IPS-18a (cell line): ENCODE measurements at regions not wholly inside any gene's neighbourhood (a gene's known extent, or its start where the extent isn't known, plus 50 kb on each side); places are given as distances from the start of the nearest gene placed in this dataset.

Experiments
- H3K27ac ChIP-seq: one replicate; pipeline ENCODE4 v1.5.1; 2013; ENCODE audit warnings: low read length
- H3K27me3 ChIP-seq: one replicate; pipeline ENCODE4 v1.6.1; 2013; ENCODE audit warnings: mild to moderate bottlenecking, low read length; ENCODE audit not compliant: control insufficient read depth, insufficient read depth
- H3K36me3 ChIP-seq: one replicate; pipeline ENCODE4 v1.6.1; 2013; ENCODE audit warnings: low read depth, low read length; ENCODE audit not compliant: control insufficient read depth
- H3K4me1 ChIP-seq: one replicate; pipeline ENCODE4 v1.6.1; 2013; ENCODE audit warnings: low read depth, low read length; ENCODE audit not compliant: control insufficient read depth
- H3K4me3 ChIP-seq: one replicate; pipeline ENCODE4 v1.5.1; 2013; ENCODE audit warnings: low read length
- H3K9ac ChIP-seq: one replicate; pipeline ENCODE4 v1.6.1; 2013; ENCODE audit warnings: mild to moderate bottlenecking, low read length, moderate library complexity
- H3K9me3 ChIP-seq: one replicate; pipeline ENCODE4 v1.6.1; 2013; ENCODE audit warnings: low read depth, low read length; ENCODE audit not compliant: control insufficient read depth

- Histone ChIP-seq H3K9ac (no peak overlapping the region), H3K27me3 (no peaks in the 10 kb centered on the region), H3K36me3 (no peaks in the 10 kb centered on the region), H3K27ac (no peak overlapping the region), H3K4me3 (no peak overlapping the region), H3K9me3 (no peaks in the 10 kb centered on the region), H3K4me1 (peaks cover 17% of the 10 kb centered on the region)
These were observed 344.2 kb upstream of the MCTP2 start for GRCh38 chr15:93887151-93887550.

DNA sequence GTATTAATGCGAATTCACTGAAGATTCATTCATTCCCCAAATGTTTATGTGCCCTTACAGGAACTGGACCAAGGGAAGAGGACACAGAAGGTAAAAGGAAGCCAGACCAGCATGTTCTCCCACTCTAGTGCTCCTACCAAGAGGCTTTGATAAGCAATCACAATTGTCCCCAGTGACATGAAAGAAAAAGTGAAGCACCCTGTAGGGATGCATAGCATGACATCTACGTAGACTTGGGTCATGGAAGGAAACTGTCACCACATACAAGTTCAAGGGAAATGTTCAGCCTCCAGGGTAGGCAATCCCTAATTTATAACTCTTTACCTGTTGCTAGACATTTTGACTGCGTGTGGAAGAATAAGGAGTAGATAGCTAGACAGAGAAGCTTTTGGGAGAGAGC, 348.6 kb upstream of the MCTP2 start:
- Histone ChIP-seq H3K4me3 (no peak overlapping the region), H3K9ac (no peak overlapping the region), H3K27ac (no peak overlapping the region), H3K4me1 (peaks cover 17% of the 10 kb centered on the region), H3K36me3 (no peaks in the 10 kb centered on the region), H3K9me3 (no peaks in the 10 kb centered on the region), H3K27me3 (no peaks in the 10 kb centered on the region)

GRCh38 chr15:93882141-93882540, 349.2 kb upstream of the MCTP2 start:
- no peak overlapping the region for H3K27ac ChIP-seq
- H3K4me1 ChIP-seq: peaks cover 17% of the 10 kb centered on the region
- no peaks in the 10 kb centered on the region for H3K9me3 ChIP-seq
- no peaks in the 10 kb centered on the region for H3K27me3 ChIP-seq
- H3K36me3 ChIP-seq: no peaks in the 10 kb centered on the region
- no peak overlapping the region for H3K9ac ChIP-seq
- no peak overlapping the region for H3K4me3 ChIP-seq

DNA sequence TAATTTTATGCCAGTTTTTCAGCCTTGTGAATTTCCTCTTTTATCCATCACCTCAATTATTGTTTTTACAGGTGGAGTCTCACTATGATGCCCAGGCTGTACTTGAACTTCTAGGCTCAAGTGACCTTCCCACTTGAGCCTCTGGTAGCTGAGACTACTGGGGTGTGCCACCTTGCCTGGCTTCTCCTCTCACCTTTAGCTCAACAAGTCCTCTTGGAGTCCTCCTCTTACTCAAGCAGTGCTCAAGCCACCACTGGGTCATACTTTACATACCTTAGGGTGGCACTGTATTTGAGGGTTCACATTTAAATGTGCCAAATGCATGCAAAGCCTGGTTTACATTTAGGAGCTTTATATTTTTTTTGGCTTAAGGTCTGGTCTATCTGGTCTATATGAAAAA, 350.1 kb upstream of the MCTP2 start:
- H3K36me3 ChIP-seq: no peaks in the 10 kb centered on the region
- H3K4me1 ChIP-seq: peaks cover 17% of the 10 kb centered on the region
- H3K9ac ChIP-seq: no peak overlapping the region
- no peaks in the 10 kb centered on the region for H3K9me3 ChIP-seq
- no peak overlapping the region for H3K27ac ChIP-seq
- no peak overlapping the region for H3K4me3 ChIP-seq
- no peaks in the 10 kb centered on the region for H3K27me3 ChIP-seq

DNA sequence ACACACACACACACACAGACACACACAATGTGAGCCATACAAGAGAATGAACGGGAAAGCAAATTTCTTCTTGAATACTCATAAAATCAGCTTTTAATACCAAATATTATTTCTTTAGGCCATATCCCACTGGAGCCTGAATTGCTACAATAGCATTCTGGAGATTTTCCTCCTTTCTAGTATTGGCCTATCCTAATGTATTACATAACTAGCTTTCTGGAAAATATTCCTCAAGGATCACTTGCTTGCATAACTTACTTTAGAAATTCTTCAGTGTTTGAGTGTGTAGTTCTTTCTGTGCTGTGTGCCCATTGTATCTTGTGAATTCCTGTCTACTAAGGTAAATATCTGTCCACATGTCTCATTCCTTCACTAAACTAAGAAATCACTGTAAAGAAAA, 351.0 kb upstream of the MCTP2 start:
- Histone ChIP-seq H3K9me3 (no peaks in the 10 kb centered on the region), H3K27ac (no peak overlapping the region), H3K27me3 (no peaks in the 10 kb centered on the region), H3K36me3 (no peaks in the 10 kb centered on the region), H3K4me1 (peaks cover 17% of the 10 kb centered on the region), H3K9ac (no peak overlapping the region), H3K4me3 (no peak overlapping the region)

- no peak overlapping the region for H3K27ac ChIP-seq
These were observed 360.8 kb upstream of the MCTP2 start for GRCh38 chr15:93870583-93870982.

GRCh38 chr15:93866948-93867347, 364.4 kb upstream of the MCTP2 start:
- Histone ChIP-seq H3K27me3 (no peaks in the 10 kb centered on the region), H3K9ac (no peak overlapping the region), H3K4me1 (no peaks in the 10 kb centered on the region), H3K9me3 (no peaks in the 10 kb centered on the region), H3K27ac (no peak overlapping the region), H3K4me3 (no peak overlapping the region), H3K36me3 (no peaks in the 10 kb centered on the region)

More at GRCh38 chr15:93870583-93870982, 360.8 kb upstream of the MCTP2 start:
- Histone ChIP-seq H3K4me3 (no peak overlapping the region), H3K27me3 (no peaks in the 10 kb centered on the region), H3K36me3 (no peaks in the 10 kb centered on the region), H3K4me1 (no peaks in the 10 kb centered on the region), H3K9me3 (no peaks in the 10 kb centered on the region), H3K9ac (no peak overlapping the region)

GRCh38 chr15:93866476-93866875, 364.9 kb upstream of the MCTP2 start:
- Histone ChIP-seq H3K27me3 (no peaks in the 10 kb centered on the region), H3K4me3 (no peak overlapping the region), H3K27ac (no peak overlapping the region), H3K9me3 (no peaks in the 10 kb centered on the region), H3K4me1 (no peaks in the 10 kb centered on the region), H3K36me3 (no peaks in the 10 kb centered on the region), H3K9ac (no peak overlapping the region)

GRCh38 chr15:93865586-93865985, 365.8 kb upstream of the MCTP2 start:
- no peak overlapping the region for H3K4me3 ChIP-seq
- no peak overlapping the region for H3K27ac ChIP-seq
- no peaks in the 10 kb centered on the region for H3K9me3 ChIP-seq
- H3K36me3 ChIP-seq: no peaks in the 10 kb centered on the region
- H3K27me3 ChIP-seq: no peaks in the 10 kb centered on the region
- no peak overlapping the region for H3K9ac ChIP-seq
- H3K4me1 ChIP-seq: no peaks in the 10 kb centered on the region

DNA sequence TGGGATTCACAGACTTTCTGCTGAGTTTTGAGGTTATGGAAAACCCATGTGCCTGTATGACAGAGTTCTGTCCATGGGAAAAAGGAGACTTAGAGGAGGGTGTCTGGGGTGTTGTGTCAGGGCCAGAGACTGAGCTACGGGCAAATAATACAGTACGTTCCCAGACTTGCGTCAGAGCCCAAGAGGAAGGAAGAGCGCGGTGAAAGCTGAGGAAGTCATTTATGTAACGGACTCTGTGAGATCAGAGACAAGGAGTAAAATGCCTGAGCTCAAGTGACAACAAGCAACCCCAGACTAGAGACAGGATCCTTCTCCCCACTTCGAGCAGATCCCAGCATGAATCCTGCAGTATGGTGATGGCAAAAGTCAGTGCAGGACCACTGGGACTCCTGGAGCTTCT, 368.6 kb upstream of the MCTP2 start:
- Histone ChIP-seq H3K4me1 (no peaks in the 10 kb centered on the region), H3K9ac (no peak overlapping the region), H3K36me3 (no peaks in the 10 kb centered on the region), H3K27me3 (no peaks in the 10 kb centered on the region), H3K4me3 (no peak overlapping the region), H3K27ac (no peak overlapping the region), H3K9me3 (no peaks in the 10 kb centered on the region)

DNA sequence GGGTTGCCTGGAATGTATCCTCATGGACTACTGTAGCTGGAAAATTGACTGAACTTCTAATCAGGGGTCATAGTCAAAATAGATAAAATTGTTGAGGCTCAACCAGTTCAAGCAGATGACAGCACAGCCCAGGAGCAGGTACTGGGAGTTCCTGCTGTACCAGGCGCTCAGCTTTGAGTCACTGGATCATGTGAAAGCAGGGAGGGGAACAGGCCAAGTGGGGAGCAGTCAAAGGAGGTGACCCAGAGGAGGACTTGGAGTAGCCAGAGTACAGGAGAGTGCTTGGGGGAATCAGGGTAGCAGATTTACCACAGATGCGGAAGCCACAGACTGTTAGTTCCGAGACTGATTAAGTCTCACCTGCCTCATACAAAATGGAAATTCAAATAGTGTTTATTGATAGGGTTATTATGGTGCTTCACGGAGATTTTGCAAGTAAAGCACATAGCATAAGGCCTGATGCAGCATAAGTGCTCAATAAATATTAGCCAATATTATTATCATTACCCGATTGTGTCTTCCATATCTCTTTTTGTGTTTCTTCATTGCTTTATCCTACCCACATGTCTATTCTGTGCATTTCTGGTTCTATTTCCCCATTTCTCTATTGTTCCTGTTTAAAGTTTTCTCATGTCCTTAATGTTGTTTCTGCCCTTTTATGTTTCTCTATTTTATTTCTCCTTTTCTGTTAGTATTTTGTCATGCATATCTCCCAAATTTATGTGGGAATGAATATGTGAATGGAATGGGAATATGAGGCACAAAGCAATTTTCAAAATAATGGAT, 369.2 kb upstream of the MCTP2 start:
- H3K9ac ChIP-seq: no peak overlapping the region
- no peak overlapping the region for H3K27ac ChIP-seq
- no peaks in the 10 kb centered on the region for H3K36me3 ChIP-seq
- H3K4me3 ChIP-seq: no peak overlapping the region
- H3K4me1 ChIP-seq: no peaks in the 10 kb centered on the region
- H3K9me3 ChIP-seq: no peaks in the 10 kb centered on the region
- no peaks in the 10 kb centered on the region for H3K27me3 ChIP-seq

DNA sequence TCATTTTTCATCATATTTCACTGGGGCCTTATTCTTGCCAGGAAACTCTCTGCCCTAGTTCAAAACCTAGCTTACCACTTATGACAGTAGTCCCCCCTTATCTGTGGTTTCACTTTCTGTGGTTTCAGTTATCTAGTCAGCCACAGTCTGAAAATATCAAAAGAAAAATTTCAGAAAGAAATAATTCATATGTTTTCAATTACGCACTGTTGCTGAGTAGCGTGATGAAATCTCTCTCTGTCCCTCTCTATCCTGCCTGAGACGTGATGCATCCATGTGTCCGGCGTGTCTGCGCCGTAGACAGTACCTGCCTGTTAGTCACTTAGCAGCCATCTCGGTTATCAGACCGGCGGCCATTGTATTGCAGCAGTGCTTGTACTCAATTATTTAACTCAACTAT, 369.9 kb upstream of the MCTP2 start:
- H3K9ac ChIP-seq: no peak overlapping the region
- no peaks in the 10 kb centered on the region for H3K27me3 ChIP-seq

More for the DNA sequence above, 369.9 kb upstream of the MCTP2 start:
- H3K4me3 ChIP-seq: no peak overlapping the region
- no peak overlapping the region for H3K27ac ChIP-seq
- no peaks in the 10 kb centered on the region for H3K9me3 ChIP-seq
- no peaks in the 10 kb centered on the region for H3K4me1 ChIP-seq
- no peaks in the 10 kb centered on the region for H3K36me3 ChIP-seq
